Testis (tissue), 2 donors: ENCODE measurements at regions not wholly inside any gene's neighbourhood (a gene's known extent, or its start where the extent isn't known, plus 50 kb on each side); places are given as distances from the start of the nearest gene placed in this dataset.

Experiments used
- CTCF ChIP-seq, 3 experiments: fragments of 450-650 bp in 2 of 3; fragments of 200-600 bp in 1 of 3; sonication (generic) in 1 of 3; IDR thresholded peaks; one replicate each; pipeline ENCODE4 v1.5.1; 2016 to 2019; ENCODE audit warnings: antibody characterized with exemption in 3 of 3, mild to moderate bottlenecking in 2 of 3, moderate library complexity in 1 of 3
- POLR2A ChIP-seq: fragments of 450-650 bp; IDR thresholded peaks from one replicate; pipeline ENCODE4 v1.6.1; 2017; ENCODE audit warnings: antibody characterized with exemption, mild to moderate bottlenecking, moderate library complexity

- TF ChIP-seq CTCF (IDR thresholded peaks at IDR 0.05) (no peak), POLR2A (no peak)
Measured at GRCh38 chr4:156439576-156440200, 486.0 kb upstream of the CTSO start.
